ENCODE measurements at regions not wholly inside any gene's neighbourhood (a gene's known extent, or its start where the extent isn't known, plus 50 kb on each side); places are given as distances from the start of the nearest gene placed in this dataset.

- Histone ChIP-seq H3K27ac (no peak overlapping the region), H3F3A (ENCODE audit: insufficient read depth, low read depth) (no peaks in the 10 kb centered on the region), H2AFZ (no peak overlapping the region), H3K4me1 (replicated peaks; ENCODE audit: insufficient read depth) (no peaks in the 10 kb centered on the region), H3K9me2 (ENCODE audit: insufficient read depth) (no peaks in the 10 kb centered on the region), H3K4me2 (no peak overlapping the region), H3K36me3 (ENCODE audit: low read depth) (no peaks in the 10 kb centered on the region), H3K4me3 (no peak overlapping the region), H3K79me2 (ENCODE audit: low read depth) (no peaks in the 10 kb centered on the region), H4K20me1 (ENCODE audit: insufficient read depth) (no peaks in the 10 kb centered on the region), H3K9me3 (ENCODE audit: insufficient read depth, low read depth) (no peaks in the 10 kb centered on the region), H3K27me3 (ENCODE audit: insufficient read depth, low read depth) (no peaks in the 10 kb centered on the region)
- ChIA-PET POLR2A (ENCODE audit: unreplicated experiment) (no interaction called here), CTCF (no interaction called here)
- intact Hi-C loops (cut with micrococcal nuclease; ENCODE audit: unreplicated experiment) = loop anchor here (10.0 kb wide), 1 partner anchor 789 kb away; no protein-coding TSS in a partner anchor
- no peak for TF ChIP-seq CTCF (conservative IDR thresholded peaks at IDR 0.05)
- no peak for TF ChIP-seq EZH2 (IDR thresholded peaks at IDR 0.05; ENCODE audit: low read depth)
- no TSS peak for BruUV-seq (replicated peaks)
- no peak for DNase-seq
Observed at GRCh38 chr1:60763741-60764140, 318.6 kb upstream of the NFIA start.

- no peaks in the 10 kb centered on the region for H3K79me2 ChIP-seq (ENCODE audit: low read depth)
- intact Hi-C loops (cut with micrococcal nuclease; ENCODE audit: unreplicated experiment) = loop anchor here (10.0 kb wide), 1 partner anchor 788 kb away; no protein-coding TSS in a partner anchor
- H3K27me3 ChIP-seq (ENCODE audit: insufficient read depth, low read depth) = no peaks in the 10 kb centered on the region
- ChIA-PET POLR2A (ENCODE audit: unreplicated experiment) (no interaction called here), CTCF (no interaction called here)
- TF ChIP-seq EZH2 (IDR thresholded peaks at IDR 0.05; ENCODE audit: low read depth) (no peak), CTCF (conservative IDR thresholded peaks at IDR 0.05) (no peak)
- H3K9me3 ChIP-seq (ENCODE audit: insufficient read depth, low read depth) = no peaks in the 10 kb centered on the region
- no peak overlapping the region for H3K4me3 ChIP-seq
- no peaks in the 10 kb centered on the region for H3K4me1 ChIP-seq (replicated peaks; ENCODE audit: insufficient read depth)
- BruUV-seq (replicated peaks) = no TSS peak
- H3F3A ChIP-seq (ENCODE audit: insufficient read depth, low read depth) = no peaks in the 10 kb centered on the region
- H3K9me2 ChIP-seq (ENCODE audit: insufficient read depth) = no peaks in the 10 kb centered on the region
- no peak overlapping the region for H3K4me2 ChIP-seq
- no peak for DNase-seq
- no peaks in the 10 kb centered on the region for H4K20me1 ChIP-seq (ENCODE audit: insufficient read depth)
- no peaks in the 10 kb centered on the region for H3K36me3 ChIP-seq (ENCODE audit: low read depth)
- no peak overlapping the region for H3K27ac ChIP-seq
- H2AFZ ChIP-seq = no peak overlapping the region
Observed at GRCh38 chr1:60762911-60763310, 319.4 kb upstream of the NFIA start.

GRCh38 chr1:60762176-60762575 lies 320.2 kb upstream of the NFIA start:
- TF ChIP-seq EZH2 (IDR thresholded peaks at IDR 0.05; ENCODE audit: low read depth) = no peak
- no peak for TF ChIP-seq CTCF (conservative IDR thresholded peaks at IDR 0.05)
- ChIA-PET CTCF (no interaction called here), POLR2A (ENCODE audit: unreplicated experiment) (no interaction called here)
- H3F3A ChIP-seq (ENCODE audit: insufficient read depth, low read depth) = no peaks in the 10 kb centered on the region
- H3K27me3 ChIP-seq (ENCODE audit: insufficient read depth, low read depth) = no peaks in the 10 kb centered on the region
- no peak overlapping the region for H2AFZ ChIP-seq
- H3K79me2 ChIP-seq (ENCODE audit: low read depth) = no peaks in the 10 kb centered on the region
- no peak overlapping the region for H3K4me2 ChIP-seq
- no peaks in the 10 kb centered on the region for H3K9me3 ChIP-seq (ENCODE audit: insufficient read depth, low read depth)
- no TSS peak for BruUV-seq (replicated peaks)
- no peaks in the 10 kb centered on the region for H3K9me2 ChIP-seq (ENCODE audit: insufficient read depth)
- H3K4me1 ChIP-seq (replicated peaks; ENCODE audit: insufficient read depth) = no peaks in the 10 kb centered on the region
- no peak overlapping the region for H3K27ac ChIP-seq
- no peak overlapping the region for H3K4me3 ChIP-seq
- intact Hi-C loops (cut with micrococcal nuclease; ENCODE audit: unreplicated experiment) = loop anchor here (10.0 kb wide), 1 partner anchor 787 kb away; no protein-coding TSS in a partner anchor
- no peak for DNase-seq
- no peaks in the 10 kb centered on the region for H4K20me1 ChIP-seq (ENCODE audit: insufficient read depth)
- no peaks in the 10 kb centered on the region for H3K36me3 ChIP-seq (ENCODE audit: low read depth)
